Liver (tissue), 8 donors: ENCODE measurements at regions not wholly inside any gene's neighbourhood (a gene's known extent, or its start where the extent isn't known, plus 50 kb on each side); places are given as distances from the start of the nearest gene placed in this dataset.
"Not testable (repeated sequence)": the region's sequence is repeated elsewhere in the genome, so short reads cannot be mapped to it uniquely, and the experiment has no call there.

ENCODE experiments used
- DNase-seq: peaks from one replicate; pipeline ENCODE4 v3.0.0-alpha.2; 2017; ENCODE audit warnings: low spot score
- H3K27ac ChIP-seq, 2 donors: one replicate each; pipeline ENCODE4 v1.7.0; 2013; ENCODE audit warnings: inconsistent platforms in 2 of 2, low read length in 2 of 2, control low read depth in 1 of 2, low read depth in 1 of 2, mild to moderate bottlenecking in 1 of 2
- H3K27me3 ChIP-seq, 4 donors: one replicate each; pipeline versions ENCODE4 v1.6.1 to v1.7.0; 2013; ENCODE audit warnings: low read length in 3 of 4, inconsistent platforms in 1 of 4, mild to moderate bottlenecking in 1 of 4, moderate library complexity in 1 of 4; ENCODE audit not compliant: control insufficient read depth in 4 of 4, insufficient read depth in 4 of 4
- H3K36me3 ChIP-seq, 4 donors: one replicate each; pipeline versions ENCODE4 v1.6.1 to v1.7.0; 2013; ENCODE audit warnings: low read length in 3 of 4, mild to moderate bottlenecking in 3 of 4, low read depth in 1 of 4, moderate library complexity in 1 of 4; ENCODE audit not compliant: control insufficient read depth in 4 of 4, insufficient read depth in 3 of 4
- H3K4me1 ChIP-seq, 4 donors: one replicate each; pipeline versions ENCODE4 v1.6.1 to v1.7.0; 2013; ENCODE audit warnings: low read length in 3 of 4, mild to moderate bottlenecking in 3 of 4, moderate library complexity in 1 of 4; ENCODE audit not compliant: control insufficient read depth in 4 of 4, insufficient read depth in 4 of 4
- H3K4me3 ChIP-seq, 3 donors: one replicate each; pipeline versions ENCODE4 v1.6.1 to v1.7.0; 2013; ENCODE audit warnings: low read length in 3 of 3, control low read depth in 1 of 3, low read depth in 1 of 3, mild to moderate bottlenecking in 1 of 3
- H3K9ac ChIP-seq, 2 donors: one replicate each; pipeline ENCODE4 v1.7.0; 2013; ENCODE audit warnings: low read length in 2 of 2, mild to moderate bottlenecking in 2 of 2, moderate library complexity in 2 of 2, control low read depth in 1 of 2, low read depth in 1 of 2
- H3K9me3 ChIP-seq, 4 donors: one replicate each; pipeline versions ENCODE4 v1.6.1 to v1.7.0; 2013; ENCODE audit warnings: low read length in 3 of 4; ENCODE audit not compliant: control insufficient read depth in 4 of 4
- CTCF ChIP-seq: fragments of 150-350 bp; IDR thresholded peaks from 2 replicates; pipeline ENCODE4 v1.5.1; 2017; ENCODE audit warnings: improper control_type of control experiment, low read depth, low read length; ENCODE audit not compliant: missing input control
- EGR1 ChIP-seq, 2 donors: IDR thresholded peaks; 2 replicates each; pipeline ENCODE4 v1.6.1; 2016 to 2018; ENCODE audit warnings: antibody characterized with exemption in 2 of 2, low read depth in 2 of 2
- FOXA2 ChIP-seq: IDR thresholded peaks from 2 replicates; pipeline ENCODE4 v1.6.1; 2016; ENCODE audit warnings: antibody characterized with exemption
- GABPA ChIP-seq, 2 donors: IDR thresholded peaks in 1 of 2; conservative IDR thresholded peaks in 1 of 2; 2 replicates each; pipeline ENCODE4 v1.6.1; 2016; ENCODE audit warnings: antibody characterized with exemption in 2 of 2, mild to moderate bottlenecking in 1 of 2, moderate library complexity in 1 of 2
- HNF4G ChIP-seq: IDR thresholded peaks from 2 replicates; pipeline ENCODE4 v1.6.1; 2016; ENCODE audit warnings: antibody characterized with exemption
- JUND ChIP-seq, 2 donors: IDR thresholded peaks; 2 replicates each; pipeline ENCODE4 v1.6.1; 2016; ENCODE audit warnings: antibody characterized with exemption in 2 of 2
- RAD21 ChIP-seq, 2 donors: IDR thresholded peaks; 2 replicates each; pipeline ENCODE4 v1.6.1; 2016; ENCODE audit warnings: antibody characterized with exemption in 2 of 2, mild to moderate bottlenecking in 2 of 2
- RXRA ChIP-seq, 2 donors: IDR thresholded peaks; 2 replicates each; pipeline ENCODE4 v1.6.1; 2017 to 2018; ENCODE audit warnings: antibody characterized with exemption in 2 of 2, mild to moderate bottlenecking in 1 of 2
- TAF1 ChIP-seq: conservative IDR thresholded peaks from 2 replicates; pipeline ENCODE4 v1.6.1; 2016; ENCODE audit warnings: antibody characterized with exemption, mild to moderate bottlenecking
- WGBS: extraction: QIAGEN DNeasy Blood & Tissue Kit; methylation state at CpG from one replicate; pipeline ENCODE4 v1.1.7; 2013; 5-methylcytosine and 5-hydroxymethylcytosine counted together
- TF ChIP-seq, protein P1 (sequence below): IDR thresholded peaks from 2 replicates; pipeline ENCODE4 v1.6.1; 2016; ENCODE audit warnings: antibody characterized with exemption
- donor health status: healthy.
- donor health status: healthy.
- donor health status: healthy.
- donor health status: healthy.
- donor health status: healthy.

DNA sequence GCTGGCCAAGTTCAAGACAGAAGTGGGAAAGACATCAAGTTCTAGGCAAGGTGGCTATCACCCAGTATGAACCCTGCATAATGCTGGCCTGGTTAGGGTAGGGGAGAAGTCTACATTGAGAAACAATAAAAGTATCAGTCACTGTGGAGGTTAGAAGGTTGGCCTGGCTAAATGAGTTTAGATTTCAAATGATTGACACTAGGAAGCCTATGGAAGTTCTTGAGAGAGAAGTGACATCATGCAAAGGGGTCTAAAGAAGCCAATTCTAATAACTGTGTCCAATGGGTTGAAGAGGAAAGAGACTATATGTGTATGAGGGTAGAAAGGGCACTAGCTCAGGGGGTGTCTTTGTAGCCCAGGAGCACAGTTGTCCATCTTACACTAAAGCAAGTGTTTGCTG is 98.5 kb upstream of the MBIP start (continued):
- TF ChIP-seq RXRA (IDR thresholded peaks at IDR 0.05) (no peak), HNF4G (no peak), TAF1 (no peak)

DNA sequence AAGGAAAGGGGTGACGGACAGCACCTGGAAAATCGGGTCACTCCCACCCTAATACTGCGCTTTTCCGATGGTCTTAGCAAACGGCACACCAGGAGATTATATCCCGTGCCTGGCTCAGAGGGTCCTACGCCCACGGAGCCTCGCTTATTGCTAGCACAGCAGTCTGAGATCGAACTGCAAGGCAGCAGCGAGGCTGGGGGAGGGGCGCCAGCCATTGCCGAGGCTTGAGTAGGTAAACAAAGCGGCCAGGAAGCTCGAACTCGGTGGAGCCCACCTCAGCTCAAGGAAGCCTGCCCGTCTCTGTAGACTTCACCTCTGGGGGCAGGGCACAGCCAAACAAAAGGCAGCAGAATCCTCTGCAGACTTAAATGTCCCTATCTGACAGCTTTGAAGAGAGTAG is 91.5 kb upstream of the MBIP start:
- not testable (repeated sequence) for H3K4me3 ChIP-seq, H3K4me1 ChIP-seq, H3K9me3 ChIP-seq, H3K36me3 ChIP-seq, H3K27me3 ChIP-seq, H3K9ac ChIP-seq, DNase-seq, H3K27ac ChIP-seq
- 89% methylated on average over 17 of the region's 17 CpGs for WGBS

DNA sequence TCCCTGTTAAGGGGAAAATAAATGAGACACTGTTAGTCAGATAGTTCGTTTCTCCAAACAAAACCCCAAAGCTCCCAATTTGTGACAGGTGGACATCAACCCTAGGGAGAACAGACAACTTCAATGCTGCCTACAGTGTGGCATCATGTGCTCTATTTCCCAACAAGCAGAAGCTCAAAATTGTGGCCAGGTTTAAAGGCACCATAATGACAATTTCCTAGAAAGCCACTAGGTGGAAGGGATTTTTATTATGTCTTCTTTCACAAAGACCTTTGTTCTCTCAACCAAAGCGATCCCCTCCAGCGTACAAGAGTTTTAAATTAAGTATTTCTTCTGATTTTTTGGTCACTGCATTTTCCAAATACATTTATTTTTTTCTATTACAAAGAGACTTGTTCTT is 88.0 kb upstream of the MBIP start:
- Histone ChIP-seq H3K27ac (no peak overlapping the region), H3K4me1 (no peaks in the 10 kb centered on the region), H3K9ac (no peak overlapping the region), H3K4me3 (no peak overlapping the region), H3K27me3 (no peaks in the 10 kb centered on the region), H3K36me3 (no peaks in the 10 kb centered on the region), H3K9me3 (peaks cover 0 to 5% (median 0%) of the 10 kb centered on the region in 4 donors)
- TF ChIP-seq RAD21 (IDR thresholded peaks at IDR 0.05) (peak in 1 of 2 donors; percentile 37), EGR1 (IDR thresholded peaks at IDR 0.05; ENCODE audit: low read depth in 2 of 2) (no peak), FOXA2 (no peak)
- no peak for DNase-seq
- WGBS: 68% methylated on average over 3 of the region's 3 CpGs

- WGBS: 97% methylated on average over 1 of the region's 1 CpG
- TF ChIP-seq JUND (IDR thresholded peaks at IDR 0.05) (no peak), CTCF (no peak), GABPA (IDR thresholded peaks at IDR 0.05 in 1 of 2, conservative IDR thresholded peaks at IDR 0.05 in 1 of 2) (no peak)
- TF ChIP-seq, protein P1, sequence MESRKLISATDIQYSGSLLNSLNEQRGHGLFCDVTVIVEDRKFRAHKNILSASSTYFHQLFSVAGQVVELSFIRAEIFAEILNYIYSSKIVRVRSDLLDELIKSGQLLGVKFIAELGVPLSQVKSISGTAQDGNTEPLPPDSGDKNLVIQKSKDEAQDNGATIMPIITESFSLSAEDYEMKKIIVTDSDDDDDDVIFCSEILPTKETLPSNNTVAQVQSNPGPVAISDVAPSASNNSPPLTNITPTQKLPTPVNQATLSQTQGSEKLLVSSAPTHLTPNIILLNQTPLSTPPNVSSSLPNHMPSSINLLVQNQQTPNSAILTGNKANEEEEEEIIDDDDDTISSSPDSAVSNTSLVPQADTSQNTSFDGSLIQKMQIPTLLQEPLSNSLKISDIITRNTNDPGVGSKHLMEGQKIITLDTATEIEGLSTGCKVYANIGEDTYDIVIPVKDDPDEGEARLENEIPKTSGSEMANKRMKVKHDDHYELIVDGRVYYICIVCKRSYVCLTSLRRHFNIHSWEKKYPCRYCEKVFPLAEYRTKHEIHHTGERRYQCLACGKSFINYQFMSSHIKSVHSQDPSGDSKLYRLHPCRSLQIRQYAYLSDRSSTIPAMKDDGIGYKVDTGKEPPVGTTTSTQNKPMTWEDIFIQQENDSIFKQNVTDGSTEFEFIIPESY: no peak
- Histone ChIP-seq H3K9me3 (no peaks in the 10 kb centered on the region), H3K4me1 (no peaks in the 10 kb centered on the region), H3K27ac (no peak overlapping the region), H3K27me3 (no peaks in the 10 kb centered on the region), H3K9ac (no peak overlapping the region), H3K4me3 (no peak overlapping the region), H3K36me3 (no peaks in the 10 kb centered on the region)
- DNase-seq: no peak
These were observed 85.3 kb upstream of the MBIP start for GRCh38 chr14:36405589-36406274.
